ENCODE measurements at regions not wholly inside any gene's neighbourhood (a gene's known extent, or its start where the extent isn't known, plus 50 kb on each side); places are given as distances from the start of the nearest gene placed in this dataset.

GRCh38 chr3:73727854-73728253 is 103.1 kb upstream of the PDZRN3 start:
- TF ChIP-seq POLR2A (IDR thresholded peaks at IDR 0.05) (no peak), CTCF (IDR thresholded peaks at IDR 0.05) (no peak)

Data from esophagus squamous epithelium (tissue), 4 donors.